ENCODE measurements at regions not wholly inside any gene's neighbourhood (a gene's known extent, or its start where the extent isn't known, plus 50 kb on each side); places are given as distances from the start of the nearest gene placed in this dataset.
"Not testable (repeated sequence)": the region's sequence is repeated elsewhere in the genome, so short reads cannot be mapped to it uniquely, and the experiment has no call there.

GRCh38 chr1:65020774-65021173 is 54.4 kb upstream of the JAK1 start:
- no peak for DNase-seq (ENCODE audit: low read depth)

- DNase-seq (ENCODE audit: low read depth): no peak
These were observed 55.4 kb upstream of the JAK1 start for GRCh38 chr1:65021795-65022194.

GRCh38 chr1:65022216-65022615 is 55.9 kb upstream of the JAK1 start:
- DNase-seq (ENCODE audit: low read depth): no peak

- DNase-seq (ENCODE audit: low read depth): no peak
These were observed 59.4 kb upstream of the JAK1 start for GRCh38 chr1:65025794-65026193.

- DNase-seq (ENCODE audit: low read depth): no peak
These were observed 59.9 kb upstream of the JAK1 start for GRCh38 chr1:65026235-65026634.

GRCh38 chr1:65027666-65028358 is 61.5 kb upstream of the JAK1 start:
- no peak for DNase-seq (ENCODE audit: low read depth)

- DNase-seq (ENCODE audit: low read depth): not testable (repeated sequence)
These were observed 63.1 kb upstream of the JAK1 start for GRCh38 chr1:65029434-65029833.

- not testable (repeated sequence) for DNase-seq (ENCODE audit: low read depth)
These were observed 68.5 kb upstream of the JAK1 start for GRCh38 chr1:65034879-65035278.

GRCh38 chr1:65036570-65037051 is 70.3 kb upstream of the JAK1 start:
- no peak for DNase-seq (ENCODE audit: low read depth)

GRCh38 chr1:65039066-65039465 is 72.7 kb upstream of the JAK1 start:
- no peak for DNase-seq (ENCODE audit: low read depth)

GRCh38 chr1:65039508-65039907 is 73.2 kb upstream of the JAK1 start:
- no peak for DNase-seq (ENCODE audit: low read depth)

- no peak for DNase-seq (ENCODE audit: low read depth)
These were observed 76.1 kb upstream of the JAK1 start for GRCh38 chr1:65042467-65042866.

GRCh38 chr1:65044411-65044810 is 78.1 kb upstream of the JAK1 start:
- no peak for DNase-seq (ENCODE audit: low read depth)

- no peak for DNase-seq (ENCODE audit: low read depth)
These were observed 78.9 kb upstream of the JAK1 start for GRCh38 chr1:65045022-65045817.

- no peak for DNase-seq (ENCODE audit: low read depth)
These were observed 82.0 kb upstream of the JAK1 start for GRCh38 chr1:65048335-65048734.

GRCh38 chr1:65049941-65050713 is 83.8 kb upstream of the JAK1 start:
- DNase-seq (ENCODE audit: low read depth): no peak

- no peak for DNase-seq (ENCODE audit: low read depth)
These were observed 84.4 kb upstream of the JAK1 start for GRCh38 chr1:65050735-65051134.

GRCh38 chr1:65054481-65054880 is 88.1 kb upstream of the JAK1 start:
- no peak for DNase-seq (ENCODE audit: low read depth)

- no peak for DNase-seq (ENCODE audit: low read depth)
These were observed 89.4 kb upstream of the JAK1 start for GRCh38 chr1:65055747-65056146.

- no peak for DNase-seq (ENCODE audit: low read depth)
These were observed 89.9 kb upstream of the JAK1 start for GRCh38 chr1:65056234-65056633.

- DNase-seq (ENCODE audit: low read depth): no peak
These were observed 90.5 kb upstream of the JAK1 start for GRCh38 chr1:65056866-65057265.

GRCh38 chr1:65059930-65060538 is 88.0 kb upstream of the AK4 start:
- peak; percentile 37 for DNase-seq (ENCODE audit: low read depth)

Measured in fibroblast of the conjunctiva (primary cell).